ENCODE measurements at regions not wholly inside any gene's neighbourhood (a gene's known extent, or its start where the extent isn't known, plus 50 kb on each side); places are given as distances from the start of the nearest gene placed in this dataset.

DNA sequence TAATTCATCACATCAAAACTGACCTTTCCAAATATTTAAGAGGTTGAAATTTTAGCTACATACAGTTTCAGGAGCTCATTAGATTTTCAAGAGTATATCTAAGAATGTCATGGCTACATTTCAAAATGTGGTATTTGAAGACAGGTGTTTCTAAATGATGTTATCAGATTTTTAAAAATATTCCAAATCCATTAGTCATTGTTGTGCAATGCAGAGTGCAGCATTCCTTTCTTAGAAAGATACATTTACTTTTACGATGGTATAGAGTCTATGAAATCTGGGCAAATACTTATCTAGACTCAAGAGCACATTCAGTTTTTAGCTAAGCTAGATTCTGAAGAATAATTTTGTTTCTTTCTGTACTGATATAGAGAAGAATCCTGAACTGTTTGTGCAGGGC is 230.3 kb downstream of the CHRM3 start:
- Histone ChIP-seq H3K4me2 (ENCODE audit: low read length) (no peak overlapping the region), H3K9ac (ENCODE audit: low read length) (no peak overlapping the region), H3K9me3 (ENCODE audit: insufficient read depth, low read length) (no peaks in the 10 kb centered on the region), H3K36me3 (replicated peaks; ENCODE audit: low read depth, low read length) (no peaks in the 10 kb centered on the region), H2AFZ (ENCODE audit: low read depth, low read length) (no peak overlapping the region), H3K79me2 (ENCODE audit: low read length) (no peaks in the 10 kb centered on the region), H3K27me3 (ENCODE audit: low read depth, low read length) (no peaks in the 10 kb centered on the region), H3K4me1 (ENCODE audit: low read length) (no peaks in the 10 kb centered on the region), H3K4me3 (ENCODE audit: low read length) (no peak overlapping the region), H4K20me1 (ENCODE audit: insufficient read depth, low read length) (no peaks in the 10 kb centered on the region), H3K27ac (ENCODE audit: low read length) (no peak overlapping the region)
- TF ChIP-seq EZH2phosphoT487 (IDR thresholded peaks at IDR 0.05; ENCODE audit: low read depth) = no peak
- TF ChIP-seq, protein P1, sequence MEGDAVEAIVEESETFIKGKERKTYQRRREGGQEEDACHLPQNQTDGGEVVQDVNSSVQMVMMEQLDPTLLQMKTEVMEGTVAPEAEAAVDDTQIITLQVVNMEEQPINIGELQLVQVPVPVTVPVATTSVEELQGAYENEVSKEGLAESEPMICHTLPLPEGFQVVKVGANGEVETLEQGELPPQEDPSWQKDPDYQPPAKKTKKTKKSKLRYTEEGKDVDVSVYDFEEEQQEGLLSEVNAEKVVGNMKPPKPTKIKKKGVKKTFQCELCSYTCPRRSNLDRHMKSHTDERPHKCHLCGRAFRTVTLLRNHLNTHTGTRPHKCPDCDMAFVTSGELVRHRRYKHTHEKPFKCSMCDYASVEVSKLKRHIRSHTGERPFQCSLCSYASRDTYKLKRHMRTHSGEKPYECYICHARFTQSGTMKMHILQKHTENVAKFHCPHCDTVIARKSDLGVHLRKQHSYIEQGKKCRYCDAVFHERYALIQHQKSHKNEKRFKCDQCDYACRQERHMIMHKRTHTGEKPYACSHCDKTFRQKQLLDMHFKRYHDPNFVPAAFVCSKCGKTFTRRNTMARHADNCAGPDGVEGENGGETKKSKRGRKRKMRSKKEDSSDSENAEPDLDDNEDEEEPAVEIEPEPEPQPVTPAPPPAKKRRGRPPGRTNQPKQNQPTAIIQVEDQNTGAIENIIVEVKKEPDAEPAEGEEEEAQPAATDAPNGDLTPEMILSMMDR (IDR thresholded peaks at IDR 0.05; ENCODE audit: low read depth, low read length) = no peak

DNA sequence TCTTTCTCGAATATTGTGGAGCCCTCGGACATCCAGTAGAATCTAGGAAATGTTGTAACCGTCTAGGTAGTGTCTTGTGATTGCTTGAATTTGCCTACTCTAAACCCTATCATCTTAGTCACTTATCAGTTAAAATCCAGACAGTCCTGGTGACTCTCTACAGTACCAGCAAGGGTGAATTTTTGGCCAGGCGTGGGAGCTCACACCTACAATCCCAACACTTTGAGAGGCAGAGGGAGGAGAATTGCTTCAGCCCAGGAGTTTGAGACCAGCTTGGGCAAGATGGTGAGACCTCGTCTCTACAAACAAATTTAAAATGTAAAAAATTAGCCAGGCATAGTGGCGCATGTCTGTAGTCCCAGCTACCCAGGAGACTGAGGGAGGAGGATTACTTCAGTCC is 230.9 kb downstream of the CHRM3 start:
- no peak overlapping the region for H2AFZ ChIP-seq (ENCODE audit: low read depth, low read length)
- H3K27ac ChIP-seq (ENCODE audit: low read length) = no peak overlapping the region
- no peaks in the 10 kb centered on the region for H4K20me1 ChIP-seq (ENCODE audit: insufficient read depth, low read length)
- no peaks in the 10 kb centered on the region for H3K36me3 ChIP-seq (replicated peaks; ENCODE audit: low read depth, low read length)
- H3K27me3 ChIP-seq (ENCODE audit: low read depth, low read length) = no peaks in the 10 kb centered on the region
- no peaks in the 10 kb centered on the region for H3K79me2 ChIP-seq (ENCODE audit: low read length)
- TF ChIP-seq, protein P1 (IDR thresholded peaks at IDR 0.05; ENCODE audit: low read depth, low read length) = no peak
- no peak for TF ChIP-seq EZH2phosphoT487 (IDR thresholded peaks at IDR 0.05; ENCODE audit: low read depth)
- H3K4me1 ChIP-seq (ENCODE audit: low read length) = no peaks in the 10 kb centered on the region
- H3K9me3 ChIP-seq (ENCODE audit: insufficient read depth, low read length) = no peaks in the 10 kb centered on the region
- no peak overlapping the region for H3K4me3 ChIP-seq (ENCODE audit: low read length)
- no peak overlapping the region for H3K9ac ChIP-seq (ENCODE audit: low read length)
- no peak overlapping the region for H3K4me2 ChIP-seq (ENCODE audit: low read length)

DNA sequence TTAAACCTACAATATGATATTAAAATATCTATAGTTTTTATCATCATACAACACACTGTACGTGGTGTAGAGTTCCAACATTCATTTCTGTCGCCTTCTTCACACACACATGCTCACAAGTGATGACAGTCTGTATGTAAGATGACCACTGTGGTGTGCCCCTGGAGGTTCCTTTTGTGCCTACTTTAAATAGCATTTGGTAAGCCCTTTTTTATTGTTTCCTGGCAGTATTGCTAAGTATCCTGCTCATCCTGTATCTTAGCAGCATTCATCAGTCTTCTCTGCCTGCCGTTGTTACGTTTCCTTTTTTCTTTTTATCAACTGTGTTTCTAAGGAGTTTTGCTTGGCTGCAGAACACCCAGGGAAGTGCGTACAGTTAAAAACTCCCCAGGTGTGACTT is 231.4 kb downstream of the CHRM3 start:
- Histone ChIP-seq H3K4me3 (ENCODE audit: low read length) (no peak overlapping the region), H3K27me3 (ENCODE audit: low read depth, low read length) (no peaks in the 10 kb centered on the region), H2AFZ (ENCODE audit: low read depth, low read length) (no peak overlapping the region), H3K27ac (ENCODE audit: low read length) (no peak overlapping the region), H3K36me3 (replicated peaks; ENCODE audit: low read depth, low read length) (no peaks in the 10 kb centered on the region), H3K4me2 (ENCODE audit: low read length) (no peak overlapping the region), H3K79me2 (ENCODE audit: low read length) (no peaks in the 10 kb centered on the region), H3K4me1 (ENCODE audit: low read length) (no peaks in the 10 kb centered on the region), H3K9ac (ENCODE audit: low read length) (no peak overlapping the region), H3K9me3 (ENCODE audit: insufficient read depth, low read length) (no peaks in the 10 kb centered on the region), H4K20me1 (ENCODE audit: insufficient read depth, low read length) (no peaks in the 10 kb centered on the region)
- TF ChIP-seq EZH2phosphoT487 (IDR thresholded peaks at IDR 0.05; ENCODE audit: low read depth) = no peak
- TF ChIP-seq, protein P1 (IDR thresholded peaks at IDR 0.05; ENCODE audit: low read depth, low read length) = no peak

DNA sequence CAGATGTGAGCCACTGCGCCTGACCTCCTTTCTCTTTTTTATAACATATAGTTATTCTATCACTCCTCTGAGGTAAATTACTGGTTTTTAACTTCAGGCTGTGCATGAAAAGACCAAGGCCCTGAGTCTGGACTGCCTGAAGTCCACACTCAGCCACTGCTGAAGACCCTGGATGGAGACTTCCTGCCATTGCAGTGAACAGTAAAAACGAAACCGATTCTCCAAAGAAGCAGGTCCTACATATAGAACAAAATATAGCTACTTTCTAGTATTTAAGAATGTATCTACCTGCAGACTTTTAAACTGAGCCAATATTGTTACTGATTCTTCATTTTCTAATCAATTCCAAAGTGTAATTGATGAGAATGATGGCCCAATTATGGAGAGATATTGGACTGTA is 232.8 kb downstream of the CHRM3 start:
- TF ChIP-seq, protein P1 (IDR thresholded peaks at IDR 0.05; ENCODE audit: low read depth, low read length) = no peak
- no peak for TF ChIP-seq EZH2phosphoT487 (IDR thresholded peaks at IDR 0.05; ENCODE audit: low read depth)
- no peak overlapping the region for H3K4me3 ChIP-seq (ENCODE audit: low read length)

More for the DNA sequence above, 232.8 kb downstream of the CHRM3 start:
- Histone ChIP-seq H3K4me2 (ENCODE audit: low read length) (no peak overlapping the region), H3K9ac (ENCODE audit: low read length) (no peak overlapping the region), H3K36me3 (replicated peaks; ENCODE audit: low read depth, low read length) (no peaks in the 10 kb centered on the region), H3K27ac (ENCODE audit: low read length) (no peak overlapping the region), H4K20me1 (ENCODE audit: insufficient read depth, low read length) (no peaks in the 10 kb centered on the region), H3K27me3 (ENCODE audit: low read depth, low read length) (no peaks in the 10 kb centered on the region), H3K79me2 (ENCODE audit: low read length) (no peaks in the 10 kb centered on the region), H3K4me1 (ENCODE audit: low read length) (no peaks in the 10 kb centered on the region), H2AFZ (ENCODE audit: low read depth, low read length) (no peak overlapping the region), H3K9me3 (ENCODE audit: insufficient read depth, low read length) (no peaks in the 10 kb centered on the region)
